Fibroblast of pulmonary artery (primary cell): ENCODE measurements at regions not wholly inside any gene's neighbourhood (a gene's known extent, or its start where the extent isn't known, plus 50 kb on each side); places are given as distances from the start of the nearest gene placed in this dataset.

ENCODE experiments used
- DNase-seq: peaks from one replicate; pipeline ENCODE4 v3.0.0-alpha.2; 2010; ENCODE audit warnings: low read depth
- H3K4me3 ChIP-seq: replicated peaks from 2 replicates; pipeline ENCODE4 v1.5.1; 2011; ENCODE audit warnings: low read depth, mild to moderate bottlenecking, control low read depth, low read length, moderate library complexity
- TF ChIP-seq, protein P1 (sequence below): IDR thresholded peaks from 2 replicates; pipeline ENCODE4 v1.5.1; 2011; ENCODE audit warnings: mild to moderate bottlenecking, control low read depth, low read length, inconsistent platforms; ENCODE audit errors: missing control alignments

DNA sequence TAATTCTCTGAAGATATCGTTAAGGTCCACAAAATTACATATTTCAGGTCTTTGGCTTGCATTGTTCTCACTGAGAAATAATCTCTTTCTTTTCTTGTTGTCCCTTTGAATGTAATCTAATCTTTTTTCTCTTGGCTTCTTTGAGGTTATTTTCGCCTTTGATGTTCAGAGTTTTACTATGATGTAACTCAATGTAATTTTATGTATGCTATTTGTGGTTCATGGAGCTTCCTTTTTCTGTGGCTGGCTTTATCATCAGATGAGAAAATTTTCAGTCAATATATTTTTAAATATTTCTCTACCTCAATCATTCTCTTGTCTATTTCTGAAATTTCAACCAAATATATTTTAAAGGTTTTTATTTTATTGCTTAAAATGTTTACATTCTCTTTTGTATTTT lies 672.2 kb downstream of the TRAM1L1 start:
- TF ChIP-seq, protein P1, sequence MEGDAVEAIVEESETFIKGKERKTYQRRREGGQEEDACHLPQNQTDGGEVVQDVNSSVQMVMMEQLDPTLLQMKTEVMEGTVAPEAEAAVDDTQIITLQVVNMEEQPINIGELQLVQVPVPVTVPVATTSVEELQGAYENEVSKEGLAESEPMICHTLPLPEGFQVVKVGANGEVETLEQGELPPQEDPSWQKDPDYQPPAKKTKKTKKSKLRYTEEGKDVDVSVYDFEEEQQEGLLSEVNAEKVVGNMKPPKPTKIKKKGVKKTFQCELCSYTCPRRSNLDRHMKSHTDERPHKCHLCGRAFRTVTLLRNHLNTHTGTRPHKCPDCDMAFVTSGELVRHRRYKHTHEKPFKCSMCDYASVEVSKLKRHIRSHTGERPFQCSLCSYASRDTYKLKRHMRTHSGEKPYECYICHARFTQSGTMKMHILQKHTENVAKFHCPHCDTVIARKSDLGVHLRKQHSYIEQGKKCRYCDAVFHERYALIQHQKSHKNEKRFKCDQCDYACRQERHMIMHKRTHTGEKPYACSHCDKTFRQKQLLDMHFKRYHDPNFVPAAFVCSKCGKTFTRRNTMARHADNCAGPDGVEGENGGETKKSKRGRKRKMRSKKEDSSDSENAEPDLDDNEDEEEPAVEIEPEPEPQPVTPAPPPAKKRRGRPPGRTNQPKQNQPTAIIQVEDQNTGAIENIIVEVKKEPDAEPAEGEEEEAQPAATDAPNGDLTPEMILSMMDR: no peak
- H3K4me3 ChIP-seq: no peak overlapping the region
- DNase-seq: no peak

DNA sequence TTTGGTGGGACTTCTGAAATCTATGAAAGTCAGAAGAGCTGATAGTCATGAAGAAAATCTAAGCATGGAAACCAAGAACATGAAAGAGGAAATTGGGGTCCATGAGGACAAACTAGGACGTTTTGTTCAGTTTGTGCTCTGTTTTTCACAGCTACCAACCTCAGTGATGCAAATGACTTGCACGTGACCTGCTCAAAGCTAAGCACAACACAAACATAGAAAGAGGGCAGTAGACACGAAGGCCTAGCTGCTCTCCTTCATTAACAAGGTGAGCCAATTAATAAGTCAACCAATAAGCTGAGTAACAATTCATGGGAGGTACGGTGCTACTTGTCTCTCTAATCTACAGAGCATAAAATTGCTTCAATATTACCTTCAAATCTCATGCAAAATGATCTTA lies 684.1 kb downstream of the TRAM1L1 start:
- no peak overlapping the region for H3K4me3 ChIP-seq
- no peak for DNase-seq
- TF ChIP-seq, protein P1: no peak

DNA sequence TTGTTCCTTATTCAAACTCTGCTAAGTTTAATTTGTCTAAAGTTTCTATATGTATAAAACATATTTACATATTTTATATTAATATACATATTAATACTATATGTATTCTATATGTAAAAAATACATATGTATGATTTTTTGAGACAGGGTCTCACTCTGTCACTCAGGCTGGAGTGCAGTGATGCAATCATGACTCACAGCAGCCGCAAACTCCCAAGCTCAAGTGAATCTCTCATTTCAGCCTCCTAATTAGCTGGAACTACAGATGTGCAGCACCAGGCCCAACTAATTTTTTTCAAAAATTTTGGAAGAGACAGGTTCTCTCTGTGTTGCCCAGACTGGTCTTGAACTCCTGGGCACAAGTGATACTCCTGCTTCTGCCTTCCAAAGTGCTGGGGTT lies 684.9 kb downstream of the TRAM1L1 start:
- H3K4me3 ChIP-seq: no peak overlapping the region
- TF ChIP-seq, protein P1: no peak
- no peak for DNase-seq

DNA sequence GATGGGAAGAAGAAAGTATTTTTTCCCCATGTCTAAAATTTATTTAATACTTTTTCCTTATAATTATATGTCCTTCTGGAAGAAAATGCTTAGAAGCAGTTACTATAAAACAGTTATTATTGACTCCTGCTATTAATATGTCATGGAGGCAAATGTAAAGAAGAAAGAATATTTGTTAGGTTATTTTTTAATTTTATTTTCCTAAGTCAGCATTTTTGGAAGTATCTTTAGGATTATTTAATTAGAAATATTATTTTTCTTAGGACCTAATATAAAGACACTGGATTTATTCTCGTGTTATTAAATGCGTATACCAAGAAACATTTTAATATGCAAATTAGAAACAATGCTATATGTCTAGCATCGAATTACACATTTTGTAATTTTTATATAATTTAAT lies 687.7 kb downstream of the TRAM1L1 start:
- TF ChIP-seq, protein P1: no peak
- H3K4me3 ChIP-seq: no peak overlapping the region
- DNase-seq: no peak

DNA sequence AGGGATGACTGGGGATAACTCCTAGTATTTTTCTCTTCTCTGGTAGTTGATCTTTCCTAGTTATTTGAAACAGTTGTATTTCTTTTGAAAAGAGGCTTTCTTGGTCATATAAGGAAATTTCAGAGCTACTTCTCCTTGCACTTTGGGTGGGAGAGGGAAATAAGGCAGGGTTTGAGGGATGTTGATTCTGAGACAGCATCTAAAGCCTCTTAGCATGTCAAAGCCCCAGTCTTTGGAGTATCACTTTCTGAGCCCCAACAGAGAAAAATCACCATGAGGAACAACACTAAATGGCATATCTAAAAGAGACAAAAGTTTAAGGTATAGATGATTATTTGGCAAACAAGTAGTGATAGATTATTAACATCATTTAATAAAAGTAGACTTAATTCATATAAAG lies 688.1 kb downstream of the TRAM1L1 start:
- TF ChIP-seq, protein P1: no peak

DNA sequence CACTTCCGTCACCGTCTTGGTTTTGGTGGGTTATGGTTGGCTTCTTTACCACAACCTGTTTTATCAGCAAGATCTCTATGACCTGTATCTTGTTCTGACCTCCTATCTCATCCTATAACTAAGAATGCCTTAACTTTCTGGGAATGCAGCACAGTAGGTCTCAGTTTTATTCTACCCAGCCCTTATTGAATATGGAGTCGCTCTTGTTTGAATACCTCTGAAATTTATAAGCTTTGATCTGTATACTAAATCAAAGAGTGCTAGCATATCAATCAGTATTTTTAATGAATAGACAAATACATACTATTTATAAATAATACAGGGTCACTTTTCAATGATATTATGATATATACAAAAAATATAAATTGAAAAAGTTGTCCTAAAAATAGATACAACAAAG lies 690.0 kb downstream of the TRAM1L1 start:
- TF ChIP-seq, protein P1: no peak
- H3K4me3 ChIP-seq: no peak overlapping the region
- DNase-seq: no peak

More for the DNA sequence above, 688.1 kb downstream of the TRAM1L1 start:
- H3K4me3 ChIP-seq: no peak overlapping the region
- DNase-seq: no peak

DNA sequence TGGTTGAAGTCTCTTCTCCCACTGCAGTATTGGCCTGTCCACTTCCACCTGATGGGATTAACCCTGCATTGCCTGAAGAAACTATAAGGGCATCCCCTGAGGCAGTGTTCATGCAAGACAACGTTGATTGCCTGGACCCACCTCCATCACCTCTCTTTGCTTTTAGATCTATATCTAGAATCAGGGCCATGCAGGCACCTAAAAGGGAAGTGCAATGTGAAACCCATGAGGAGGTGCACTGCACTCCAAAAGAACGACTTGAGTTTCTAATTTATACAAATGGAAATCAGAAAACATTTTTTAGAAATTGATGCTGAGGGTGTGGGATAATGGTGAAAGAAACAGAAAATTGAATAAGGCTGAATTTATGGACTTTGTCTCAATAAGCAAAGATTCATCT lies 694.4 kb downstream of the TRAM1L1 start:
- DNase-seq: no peak
- no peak overlapping the region for H3K4me3 ChIP-seq
- TF ChIP-seq, protein P1: no peak
